Transverse colon (tissue), 4 donors: ENCODE measurements at regions not wholly inside any gene's neighbourhood (a gene's known extent, or its start where the extent isn't known, plus 50 kb on each side); places are given as distances from the start of the nearest gene placed in this dataset.

Experiments used
- DNase-seq: peaks from one replicate; pipeline ENCODE4 v3.0.0-alpha.2; 2019
- H3K27ac ChIP-seq, 4 donors: fragments of 200-600 bp; sonication (generic); 2 replicates each; pipeline ENCODE4 v1.5.1; 2016 to 2018; ENCODE audit warnings: inconsistent platforms in 4 of 4
- H3K27me3 ChIP-seq: fragments of 200-600 bp; sonication (generic); 2 replicates; pipeline ENCODE4 v1.5.1; 2017; ENCODE audit warnings: inconsistent platforms
- H3K36me3 ChIP-seq, 4 donors: fragments of 200-600 bp; sonication (generic); 2 replicates each; pipeline ENCODE4 v1.5.1; 2017 to 2019; ENCODE audit warnings: inconsistent platforms in 4 of 4
- H3K4me1 ChIP-seq, 4 donors: fragments of 200-600 bp; sonication (generic); 2 replicates each; pipeline ENCODE4 v1.5.1; 2017 to 2020; ENCODE audit warnings: inconsistent platforms in 4 of 4
- H3K4me3 ChIP-seq, 4 donors: fragments of 200-600 bp; sonication (generic); 1 replicate in 1 of 4; 2 replicates in 3 of 4; pipeline versions ENCODE4 v1.5.1 to v1.6.1; 2017 to 2019; ENCODE audit warnings: inconsistent platforms in 4 of 4
- H3K9me3 ChIP-seq, 2 donors: fragments of 200-600 bp; sonication (generic); 2 replicates each; pipeline ENCODE4 v1.5.1; 2017 to 2019; ENCODE audit warnings: inconsistent platforms in 2 of 2
- CTCF ChIP-seq, 5 experiments: fragments of 200-600 bp in 3 of 5; fragments of 450-650 bp in 2 of 5; sonication (generic) in 3 of 5; IDR thresholded peaks; 1 replicate in 2 of 5; 2 replicates in 3 of 5; pipeline ENCODE4 v1.5.1; 2016 to 2017; ENCODE audit warnings: antibody characterized with exemption in 5 of 5, inconsistent platforms in 3 of 5, mild to moderate bottlenecking in 2 of 5, moderate library complexity in 1 of 5
- EP300 ChIP-seq: sonication (generic); formaldehyde crosslinking; IDR thresholded peaks from one replicate; pipeline ENCODE4 v1.6.1; 2017; ENCODE audit warnings: antibody characterized with exemption, low read depth
- POLR2A ChIP-seq: fragments of 450-650 bp; IDR thresholded peaks from one replicate; pipeline ENCODE4 v1.6.1; 2016; ENCODE audit warnings: antibody characterized with exemption, mild to moderate bottlenecking, moderate library complexity
- POLR2AphosphoS5 ChIP-seq, 3 donors: sonication (generic); formaldehyde crosslinking; IDR thresholded peaks; one replicate each; pipeline ENCODE4 v1.6.1; 2016; ENCODE audit warnings: antibody characterized with exemption in 3 of 3
- WGBS, 2 donors: methylation state at CpG; one replicate each; pipeline ENCODE4 v1.1.5; 2018; ENCODE audit warnings: low coverage in 1 of 2; 5-methylcytosine and 5-hydroxymethylcytosine counted together
- in situ Hi-C, 4 donors: fragments of 200-750 bp; cut with MboI; loops; one replicate each; pipeline versions ENCODE4 v1.15.0 to v1.15.1; 2017; ENCODE audit warnings: low sequenced_read_pairs in 3 of 4, low pct_ligation_motif_present in 1 of 4, low pct_unique_long_range_greater_than_20kb in 1 of 4
- intact Hi-C: fragments of 100-400 bp; cut with DNase I; formaldehyde crosslinking; loops from one replicate; pipeline ENCODE4 v1.15.1; 2023; ENCODE audit warnings: low total_unique reads

- intact Hi-C loops: no loop called here
- WGBS, 2 donors: 44 to 71% methylated on average over 2 to 13 of the region's 13 CpGs
- Histone ChIP-seq H3K36me3 (no peaks in the 10 kb centered on the region), H3K4me1 (no peaks in the 10 kb centered on the region), H3K4me3 (no peak overlapping the region), H3K27me3 (no peaks in the 10 kb centered on the region), H3K9me3 (no peaks in the 10 kb centered on the region), H3K27ac (no peak overlapping the region)
- no peak for DNase-seq
- in situ Hi-C loops: no loop called here
- TF ChIP-seq CTCF (IDR thresholded peaks at IDR 0.05) (no peak), POLR2A (no peak), EP300 (no peak), POLR2AphosphoS5 (IDR thresholded peaks at IDR 0.05) (no peak)
These were observed 1181.6 kb downstream of the TBC1D22A start for GRCh38 chr22:47943729-47944700.

GRCh38 chr22:47940211-47940610 lies 1177.8 kb downstream of the TBC1D22A start:
- Histone ChIP-seq H3K4me1 (no peaks in the 10 kb centered on the region), H3K4me3 (no peak overlapping the region), H3K9me3 (peaks cover 0 to 3% of the 10 kb centered on the region in 2 donors), H3K36me3 (no peaks in the 10 kb centered on the region), H3K27ac (no peak overlapping the region), H3K27me3 (no peaks in the 10 kb centered on the region)
- DNase-seq: no peak
- WGBS, 2 donors: 97 to 100% methylated on average over 1 to 6 of the region's 6 CpGs
- no peak for TF ChIP-seq POLR2AphosphoS5 (IDR thresholded peaks at IDR 0.05)
- in situ Hi-C loops (no loop called here), intact Hi-C loops (no loop called here)

- Histone ChIP-seq H3K4me3 (no peak overlapping the region), H3K9me3 (peaks cover 0 to 3% of the 10 kb centered on the region in 2 donors), H3K36me3 (no peaks in the 10 kb centered on the region), H3K27me3 (no peaks in the 10 kb centered on the region), H3K4me1 (no peaks in the 10 kb centered on the region), H3K27ac (no peak overlapping the region)
- no peak for DNase-seq
- no peak for TF ChIP-seq EP300
- no peak for TF ChIP-seq POLR2AphosphoS5 (IDR thresholded peaks at IDR 0.05)
- no peak for TF ChIP-seq CTCF (IDR thresholded peaks at IDR 0.05)
- TF ChIP-seq POLR2A: no peak
- in situ Hi-C loops: no loop called here
- 78% methylated on average over 3 of the region's 3 CpGs; no CpG with 5 or more reads in 1 of the 2 donors for WGBS, 2 donors
- intact Hi-C loops: no loop called here
These were observed 1171.4 kb downstream of the TBC1D22A start for GRCh38 chr22:47933891-47934290.

- in situ Hi-C loops (no loop called here), intact Hi-C loops (no loop called here)
- DNase-seq: no peak
- WGBS, 2 donors: 84% methylated on average over 4 of the region's 4 CpGs; no CpG with 5 or more reads in 1 of the 2 donors
- H3K36me3 ChIP-seq: no peaks in the 10 kb centered on the region
- H3K4me1 ChIP-seq: no peaks in the 10 kb centered on the region
- no peak overlapping the region for H3K27ac ChIP-seq
- peaks cover 0 to 3% of the 10 kb centered on the region in 2 donors for H3K9me3 ChIP-seq
- TF ChIP-seq CTCF (IDR thresholded peaks at IDR 0.05) (no peak), EP300 (no peak), POLR2AphosphoS5 (IDR thresholded peaks at IDR 0.05) (no peak), POLR2A (no peak)
- H3K27me3 ChIP-seq: no peaks in the 10 kb centered on the region
- H3K4me3 ChIP-seq: no peak overlapping the region
These were observed 1170.8 kb downstream of the TBC1D22A start for GRCh38 chr22:47933226-47933625.
